ENCODE measurements at regions not wholly inside any gene's neighbourhood (a gene's known extent, or its start where the extent isn't known, plus 50 kb on each side); places are given as distances from the start of the nearest gene placed in this dataset.

DNA sequence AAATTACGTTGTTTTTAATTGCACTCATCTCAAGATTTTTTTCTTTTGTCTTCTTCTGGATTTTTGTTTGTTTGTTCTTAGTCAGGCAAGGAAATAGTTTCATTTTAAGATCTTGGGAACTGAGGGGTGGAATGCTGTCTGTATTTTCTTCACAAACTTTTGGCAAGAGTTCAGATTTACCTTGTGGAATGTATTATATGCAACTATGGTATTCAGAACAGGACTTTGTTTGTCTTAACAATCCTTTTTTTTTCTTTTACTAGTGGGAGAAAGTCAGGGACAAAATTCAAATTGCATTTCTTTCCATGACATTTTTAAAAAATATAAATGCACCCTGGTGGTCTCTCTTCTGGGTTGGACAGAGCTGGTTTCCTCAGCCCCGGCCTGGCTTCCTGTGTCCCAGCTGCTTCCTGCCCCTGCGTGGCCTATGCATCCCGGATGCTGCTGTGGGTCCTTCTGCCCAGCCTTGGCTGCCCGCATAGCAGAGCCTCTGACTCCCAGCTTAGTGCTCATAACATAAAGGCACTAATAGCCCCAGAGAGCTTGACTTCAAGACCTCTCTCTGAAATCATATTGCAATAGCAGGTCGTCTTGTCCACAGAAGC lies 520.7 kb downstream of the QKI start:
- intact Hi-C loops (cut with micrococcal nuclease; ENCODE audit: unreplicated experiment), result no loop called here
- POLR2A ChIA-PET, result no interaction called here
- DNase-seq, result no peak
- Mint-ChIP-seq H3K27me3 (ENCODE audit: insufficient read depth, unreplicated experiment) (peaks cover 9% of the 10 kb centered on the region), H3K36me3 (ENCODE audit: insufficient read depth, unreplicated experiment) (no peaks in the 10 kb centered on the region), H3K9me3 (ENCODE audit: unreplicated experiment) (peaks cover 8% of the 10 kb centered on the region), H3K27ac (ENCODE audit: unreplicated experiment) (no peak overlapping the region), H3K4me1 (ENCODE audit: low read depth, unreplicated experiment) (peaks cover 9% of the 10 kb centered on the region), H3K4me3 (ENCODE audit: unreplicated experiment) (no peak overlapping the region)
- Histone ChIP-seq H3K4me1 (peaks cover under 1% of the 10 kb centered on the region), H3K9me3 (no peaks in the 10 kb centered on the region), H3K27me3 (replicated peaks; ENCODE audit: control insufficient read depth, insufficient read depth, low read length) (no peaks in the 10 kb centered on the region), H3K36me3 (ENCODE audit: control insufficient read depth, insufficient read depth, low read length) (no peaks in the 10 kb centered on the region), H3K4me3 (ENCODE audit: low read depth, low read length) (no peak overlapping the region)
- CTCF ChIA-PET, result no interaction called here
- no TSS peak for BruUV-seq (replicated peaks)
- no peak for TF ChIP-seq CTCF (IDR thresholded peaks at IDR 0.05; ENCODE audit: insufficient read depth in 1 of 2, low read depth in 1 of 2, low read length in 1 of 2, severe bottlenecking in 1 of 2, unreplicated experiment in 1 of 2)

GRCh38 chr6:163930012-163930411 lies 515.5 kb downstream of the QKI start:
- BruUV-seq (replicated peaks), result no TSS peak
- no peaks in the 10 kb centered on the region for H3K4me1 ChIP-seq
- Mint-ChIP-seq H3K27me3 (ENCODE audit: insufficient read depth, unreplicated experiment) (peaks cover 12% of the 10 kb centered on the region), H3K9me3 (ENCODE audit: unreplicated experiment) (peaks cover 9% of the 10 kb centered on the region), H3K4me1 (ENCODE audit: low read depth, unreplicated experiment) (no peaks in the 10 kb centered on the region), H3K27ac (ENCODE audit: unreplicated experiment) (no peak overlapping the region), H3K4me3 (ENCODE audit: unreplicated experiment) (no peak overlapping the region), H3K36me3 (ENCODE audit: insufficient read depth, unreplicated experiment) (no peaks in the 10 kb centered on the region)
- ChIA-PET POLR2A (no interaction called here), CTCF (no interaction called here)
- H3K4me3 ChIP-seq (ENCODE audit: low read depth, low read length), result no peak overlapping the region
- H3K9me3 ChIP-seq, result no peaks in the 10 kb centered on the region
- TF ChIP-seq CTCF (IDR thresholded peaks at IDR 0.05; ENCODE audit: insufficient read depth in 1 of 2, low read depth in 1 of 2, low read length in 1 of 2, severe bottlenecking in 1 of 2, unreplicated experiment in 1 of 2), result no peak
- H3K27me3 ChIP-seq (replicated peaks; ENCODE audit: control insufficient read depth, insufficient read depth, low read length), result no peaks in the 10 kb centered on the region
- no peak for DNase-seq
- intact Hi-C loops (cut with micrococcal nuclease; ENCODE audit: unreplicated experiment), result no loop called here
- H3K36me3 ChIP-seq (ENCODE audit: control insufficient read depth, insufficient read depth, low read length), result no peaks in the 10 kb centered on the region

- Histone ChIP-seq H3K9me3 (no peaks in the 10 kb centered on the region), H3K4me1 (no peaks in the 10 kb centered on the region), H3K36me3 (ENCODE audit: control insufficient read depth, insufficient read depth, low read length) (no peaks in the 10 kb centered on the region), H3K27me3 (replicated peaks; ENCODE audit: control insufficient read depth, insufficient read depth, low read length) (no peaks in the 10 kb centered on the region), H3K4me3 (ENCODE audit: low read depth, low read length) (no peak overlapping the region)
- no peak for TF ChIP-seq CTCF (IDR thresholded peaks at IDR 0.05; ENCODE audit: insufficient read depth in 1 of 2, low read depth in 1 of 2, low read length in 1 of 2, severe bottlenecking in 1 of 2, unreplicated experiment in 1 of 2)
- peaks cover under 1% of the 10 kb centered on the region for H3K4me1 Mint-ChIP-seq (ENCODE audit: low read depth, unreplicated experiment)
- H3K9me3 Mint-ChIP-seq (ENCODE audit: unreplicated experiment), result peaks cover 11% of the 10 kb centered on the region
- H3K27ac Mint-ChIP-seq (ENCODE audit: unreplicated experiment), result no peak overlapping the region
- intact Hi-C loops (cut with micrococcal nuclease; ENCODE audit: unreplicated experiment), result no loop called here
- no peak overlapping the region for H3K4me3 Mint-ChIP-seq (ENCODE audit: unreplicated experiment)
- ChIA-PET POLR2A (no interaction called here), CTCF (no interaction called here)
- H3K36me3 Mint-ChIP-seq (ENCODE audit: insufficient read depth, unreplicated experiment), result no peaks in the 10 kb centered on the region
- peaks cover 12% of the 10 kb centered on the region for H3K27me3 Mint-ChIP-seq (ENCODE audit: insufficient read depth, unreplicated experiment)
- DNase-seq, result no peak
- no TSS peak for BruUV-seq (replicated peaks)
Observed at GRCh38 chr6:163929538-163929937, 515.0 kb downstream of the QKI start.

Measured in Caco-2 (cell line).